ENCODE measurements at regions not wholly inside any gene's neighbourhood (a gene's known extent, or its start where the extent isn't known, plus 50 kb on each side); places are given as distances from the start of the nearest gene placed in this dataset.

GRCh38 chr18:78367996-78368395 is 611.6 kb upstream of the SALL3 start:
- TF ChIP-seq CTCF (IDR thresholded peaks at IDR 0.05; ENCODE audit: low read depth, low read length) = no peak
- H3K4me3 ChIP-seq (ENCODE audit: low read depth, low read length) = no peak overlapping the region

DNA sequence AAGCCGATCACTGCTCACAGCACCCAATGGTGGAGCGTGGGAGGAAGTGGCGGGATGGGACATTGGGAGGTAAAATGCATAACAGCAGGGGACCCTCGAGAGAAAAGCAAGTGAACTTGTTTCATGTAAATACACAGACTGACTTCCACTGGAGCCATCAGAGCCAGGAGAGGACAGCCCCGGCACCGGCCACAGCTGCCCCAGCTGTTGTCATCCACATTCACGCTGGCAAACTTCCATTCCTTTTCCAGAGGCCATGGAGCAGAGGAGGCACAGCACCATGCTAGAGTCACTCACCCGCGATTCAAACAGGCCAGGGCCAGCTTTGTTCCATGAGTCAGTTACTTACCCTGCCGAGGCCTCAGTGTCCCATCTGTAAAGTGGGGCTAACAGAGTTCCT is 610.9 kb upstream of the SALL3 start:
- TF ChIP-seq CTCF (IDR thresholded peaks at IDR 0.05; ENCODE audit: low read depth, low read length) = no peak
- H3K4me3 ChIP-seq (ENCODE audit: low read depth, low read length) = no peak overlapping the region

- TF ChIP-seq CTCF (IDR thresholded peaks at IDR 0.05; ENCODE audit: low read depth, low read length) = no peak
Observed at GRCh38 chr18:78376046-78376445, 603.6 kb upstream of the SALL3 start.

DNA sequence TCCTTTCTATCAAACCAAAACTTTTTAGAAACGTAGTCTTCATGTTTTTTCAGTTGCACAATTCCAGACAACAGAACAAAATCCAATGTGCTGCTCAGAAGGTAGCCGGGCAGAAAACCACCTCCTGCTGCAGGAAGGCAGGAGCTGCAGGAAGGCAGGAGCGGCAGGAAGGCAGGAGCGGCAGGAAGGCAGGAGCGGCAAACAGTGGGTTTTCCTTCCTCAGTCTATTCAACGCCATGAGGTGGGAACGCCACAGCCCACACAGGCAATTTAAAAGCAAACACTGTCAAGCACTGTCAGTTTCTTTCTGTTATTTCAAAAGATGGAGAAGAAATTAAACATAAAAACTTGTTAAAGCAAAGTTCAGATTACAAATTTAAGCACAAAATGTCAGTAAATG is 601.2 kb upstream of the SALL3 start:
- TF ChIP-seq CTCF (IDR thresholded peaks at IDR 0.05; ENCODE audit: low read depth, low read length) = no peak

More at GRCh38 chr18:78376046-78376445, 603.6 kb upstream of the SALL3 start:
- no peak overlapping the region for H3K4me3 ChIP-seq (ENCODE audit: low read depth, low read length)

GRCh38 chr18:78378983-78379382 is 600.6 kb upstream of the SALL3 start:
- TF ChIP-seq CTCF (IDR thresholded peaks at IDR 0.05; ENCODE audit: low read depth, low read length) = no peak
- H3K4me3 ChIP-seq (ENCODE audit: low read depth, low read length) = no peak overlapping the region

More for the DNA sequence above, 601.2 kb upstream of the SALL3 start:
- H3K4me3 ChIP-seq (ENCODE audit: low read depth, low read length) = no peak overlapping the region

GRCh38 chr18:78390348-78390951 is 589.2 kb upstream of the SALL3 start:
- no peak for TF ChIP-seq CTCF (IDR thresholded peaks at IDR 0.05; ENCODE audit: low read depth, low read length)
- H3K4me3 ChIP-seq (ENCODE audit: low read depth, low read length) = no peak overlapping the region

GRCh38 chr18:78390952-78391348 is 588.7 kb upstream of the SALL3 start:
- no peak for TF ChIP-seq CTCF (IDR thresholded peaks at IDR 0.05; ENCODE audit: low read depth, low read length)
- H3K4me3 ChIP-seq (ENCODE audit: low read depth, low read length) = no peak overlapping the region
